Prostate gland (tissue), 2 donors: ENCODE measurements at regions not wholly inside any gene's neighbourhood (a gene's known extent, or its start where the extent isn't known, plus 50 kb on each side); places are given as distances from the start of the nearest gene placed in this dataset.
"Not testable (repeated sequence)": the region's sequence is repeated elsewhere in the genome, so short reads cannot be mapped to it uniquely, and the experiment has no call there.

Experiments
- CTCF ChIP-seq, 4 experiments: fragments of 200-600 bp in 2 of 4; fragments of 450-650 bp in 2 of 4; sonication (generic) in 2 of 4; IDR thresholded peaks; 1 replicate in 3 of 4; 2 replicates in 1 of 4; pipeline ENCODE4 v1.5.1; 2016 to 2019; ENCODE audit warnings: antibody characterized with exemption in 4 of 4, mild to moderate bottlenecking in 2 of 4, moderate library complexity in 2 of 4
- POLR2A ChIP-seq: fragments of 450-650 bp; IDR thresholded peaks from one replicate; pipeline ENCODE4 v1.6.1; 2016; ENCODE audit warnings: antibody characterized with exemption, mild to moderate bottlenecking
- POLR2AphosphoS5 ChIP-seq: sonication (generic); formaldehyde crosslinking; IDR thresholded peaks from one replicate; pipeline ENCODE4 v1.6.1; 2017; ENCODE audit warnings: antibody characterized with exemption

- TF ChIP-seq CTCF (IDR thresholded peaks at IDR 0.05); POLR2A; POLR2AphosphoS5: not testable (repeated sequence)
These were observed 54.1 kb upstream of the NBPF9 start for GRCh38 chr1:149157409-149157808.
